ENCODE measurements at regions not wholly inside any gene's neighbourhood (a gene's known extent, or its start where the extent isn't known, plus 50 kb on each side); places are given as distances from the start of the nearest gene placed in this dataset.

DNA sequence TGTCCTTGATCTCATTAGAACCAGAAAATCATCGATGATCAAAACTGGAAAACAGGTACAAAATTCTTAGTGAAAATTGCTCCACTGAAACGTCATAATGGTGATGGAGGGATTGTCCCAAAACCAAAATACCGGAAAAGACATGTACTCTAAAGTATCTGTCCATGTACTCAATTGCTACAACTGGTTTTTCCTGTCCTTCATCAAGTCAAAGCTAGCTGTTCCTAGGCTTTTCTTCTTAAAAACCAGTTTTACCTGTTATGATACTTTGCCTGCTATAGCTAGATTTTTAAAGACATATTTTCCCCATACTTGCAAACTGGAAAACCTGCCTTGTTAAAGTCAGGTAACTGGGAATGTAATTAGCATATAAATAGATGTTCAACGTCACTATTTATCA, 50.5 kb upstream of the LRRC1 start:
- no peaks in the 10 kb centered on the region for H3K27me3 ChIP-seq
- no peaks in the 10 kb centered on the region for H3K36me3 ChIP-seq
- WGBS, 2 donors, result 67 to 73% methylated on average over 4 of the region's 4 CpGs
- H3K4me3 ChIP-seq, result no peak overlapping the region
- TF ChIP-seq, protein P1, sequence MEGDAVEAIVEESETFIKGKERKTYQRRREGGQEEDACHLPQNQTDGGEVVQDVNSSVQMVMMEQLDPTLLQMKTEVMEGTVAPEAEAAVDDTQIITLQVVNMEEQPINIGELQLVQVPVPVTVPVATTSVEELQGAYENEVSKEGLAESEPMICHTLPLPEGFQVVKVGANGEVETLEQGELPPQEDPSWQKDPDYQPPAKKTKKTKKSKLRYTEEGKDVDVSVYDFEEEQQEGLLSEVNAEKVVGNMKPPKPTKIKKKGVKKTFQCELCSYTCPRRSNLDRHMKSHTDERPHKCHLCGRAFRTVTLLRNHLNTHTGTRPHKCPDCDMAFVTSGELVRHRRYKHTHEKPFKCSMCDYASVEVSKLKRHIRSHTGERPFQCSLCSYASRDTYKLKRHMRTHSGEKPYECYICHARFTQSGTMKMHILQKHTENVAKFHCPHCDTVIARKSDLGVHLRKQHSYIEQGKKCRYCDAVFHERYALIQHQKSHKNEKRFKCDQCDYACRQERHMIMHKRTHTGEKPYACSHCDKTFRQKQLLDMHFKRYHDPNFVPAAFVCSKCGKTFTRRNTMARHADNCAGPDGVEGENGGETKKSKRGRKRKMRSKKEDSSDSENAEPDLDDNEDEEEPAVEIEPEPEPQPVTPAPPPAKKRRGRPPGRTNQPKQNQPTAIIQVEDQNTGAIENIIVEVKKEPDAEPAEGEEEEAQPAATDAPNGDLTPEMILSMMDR (IDR thresholded peaks at IDR 0.05), result no peak
- TF ChIP-seq EP300 (IDR thresholded peaks at IDR 0.05) (no peak), POLR2A (IDR thresholded peaks at IDR 0.05) (no peak), POLR2AphosphoS5 (IDR thresholded peaks at IDR 0.05) (no peak)
- no peak overlapping the region for H3K27ac ChIP-seq
- no peaks in the 10 kb centered on the region for H3K9me3 ChIP-seq
- no peak for ATAC-seq (ENCODE audit: low FRiP score in 2 of 2)
- DNase-seq, result no peak
- H3K4me1 ChIP-seq, result no peaks in the 10 kb centered on the region

DNA sequence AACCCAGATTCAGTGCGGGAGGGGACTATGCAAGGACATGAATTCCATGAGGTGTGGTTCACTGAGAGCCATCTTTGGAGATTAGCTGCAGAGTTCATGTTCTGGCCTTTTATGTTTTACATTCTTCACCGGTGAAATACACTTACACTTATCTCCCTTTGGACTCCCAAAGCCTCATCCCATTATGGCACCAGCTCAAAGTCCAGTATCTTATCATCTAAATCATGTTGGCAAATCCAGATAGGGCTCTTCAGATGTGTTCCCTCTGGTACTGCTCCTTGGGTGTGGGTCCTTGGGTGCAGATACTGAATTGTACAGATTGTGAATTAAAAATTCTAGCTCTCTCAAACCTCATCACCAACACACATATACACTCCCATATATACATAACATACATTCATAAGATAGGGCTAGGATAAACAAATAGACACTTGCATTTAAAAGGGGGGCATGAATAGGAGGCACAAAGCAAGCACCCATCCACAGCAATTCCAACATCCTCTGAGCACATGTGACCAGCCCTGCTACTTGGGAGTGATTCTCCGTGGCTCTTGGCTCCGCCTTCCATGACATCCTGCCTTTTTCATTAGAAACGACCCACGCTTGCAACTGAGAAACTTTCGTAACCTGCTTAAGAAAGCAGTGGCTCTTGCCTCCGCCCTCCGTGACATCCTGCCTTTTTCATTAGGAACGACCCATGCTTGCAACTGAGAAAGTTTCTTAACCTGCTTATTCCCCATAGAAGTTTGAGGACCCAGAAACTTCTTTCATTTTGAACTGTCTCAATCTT, 53.6 kb upstream of the LRRC1 start:
- WGBS, 2 donors, result 53 to 64% methylated on average over 10 of the region's 10 CpGs
- no peak overlapping the region for H3K4me3 ChIP-seq
- DNase-seq, result peak in 1 of 2 donors; percentile 31

DNA sequence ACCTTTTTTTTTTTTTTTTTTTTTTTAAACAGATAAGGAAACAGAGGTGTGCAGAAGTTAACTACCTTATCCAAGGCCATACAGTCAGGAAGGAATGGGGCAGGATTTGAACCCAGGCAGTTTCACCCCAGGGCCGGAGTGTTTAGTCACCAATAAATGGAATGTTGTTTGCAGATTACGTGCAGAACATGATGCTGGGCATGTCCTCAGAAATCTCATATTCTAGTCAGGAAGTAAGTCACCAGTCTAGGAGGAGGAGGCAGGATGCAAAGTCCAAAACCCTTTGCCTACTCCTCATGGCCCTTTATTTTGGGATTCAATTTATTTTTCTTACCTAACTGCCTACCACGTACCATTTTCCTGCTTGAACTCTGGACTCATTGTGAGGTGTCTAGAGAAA, 57.1 kb upstream of the LRRC1 start:
- TF ChIP-seq EP300 (IDR thresholded peaks at IDR 0.05), result no peak
- Histone ChIP-seq H3K27ac (no peak overlapping the region), H3K27me3 (no peaks in the 10 kb centered on the region), H3K4me3 (no peak overlapping the region), H3K4me1 (peaks cover 0 to 4% (median 0%) of the 10 kb centered on the region in 4 donors), H3K9me3 (no peaks in the 10 kb centered on the region), H3K36me3 (no peaks in the 10 kb centered on the region)
- no peak for DNase-seq
- WGBS, 2 donors, result 77 to 98% methylated on average over 3 of the region's 3 CpGs
- no peak for ATAC-seq (ENCODE audit: low FRiP score in 2 of 2)

More for the DNA sequence above, 53.6 kb upstream of the LRRC1 start:
- peak in 1 of 2 donors; percentile 61 for ATAC-seq (ENCODE audit: low FRiP score in 2 of 2)
- Histone ChIP-seq H3K36me3 (no peaks in the 10 kb centered on the region), H3K4me1 (no peaks in the 10 kb centered on the region), H3K27me3 (no peaks in the 10 kb centered on the region), H3K27ac (no peak overlapping the region), H3K9me3 (no peaks in the 10 kb centered on the region)
- no peak for TF ChIP-seq POLR2AphosphoS5 (IDR thresholded peaks at IDR 0.05)
- no peak for TF ChIP-seq POLR2A (IDR thresholded peaks at IDR 0.05)
- no peak for TF ChIP-seq EP300 (IDR thresholded peaks at IDR 0.05)
- TF ChIP-seq, protein P1 (IDR thresholded peaks at IDR 0.05), result no peak

DNA sequence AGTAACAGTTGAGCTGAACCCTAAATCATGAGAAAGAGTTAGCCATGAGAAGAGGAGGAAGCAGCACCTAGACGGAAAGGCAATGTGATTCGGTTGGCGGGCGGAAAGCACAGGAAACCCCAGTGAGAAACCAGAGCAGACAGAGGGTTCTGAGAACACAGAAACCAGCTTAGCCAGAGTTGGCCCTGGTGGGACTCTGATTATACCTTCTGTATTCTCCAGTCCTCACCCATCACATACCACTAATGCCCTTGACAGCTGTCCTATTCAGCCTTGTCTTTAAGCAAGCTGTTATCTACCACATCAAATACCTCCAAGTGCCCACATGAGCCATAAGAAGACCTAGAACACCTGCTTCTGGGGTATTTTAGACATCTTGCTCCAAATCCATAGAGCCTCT, 58.9 kb upstream of the LRRC1 start:
- no peak overlapping the region for H3K4me3 ChIP-seq
- no peak for ATAC-seq (ENCODE audit: low FRiP score in 2 of 2)
- TF ChIP-seq POLR2A (IDR thresholded peaks at IDR 0.05) (no peak), EP300 (IDR thresholded peaks at IDR 0.05) (no peak), POLR2AphosphoS5 (IDR thresholded peaks at IDR 0.05) (no peak)
- TF ChIP-seq, protein P1 (IDR thresholded peaks at IDR 0.05), result no peak

DNA sequence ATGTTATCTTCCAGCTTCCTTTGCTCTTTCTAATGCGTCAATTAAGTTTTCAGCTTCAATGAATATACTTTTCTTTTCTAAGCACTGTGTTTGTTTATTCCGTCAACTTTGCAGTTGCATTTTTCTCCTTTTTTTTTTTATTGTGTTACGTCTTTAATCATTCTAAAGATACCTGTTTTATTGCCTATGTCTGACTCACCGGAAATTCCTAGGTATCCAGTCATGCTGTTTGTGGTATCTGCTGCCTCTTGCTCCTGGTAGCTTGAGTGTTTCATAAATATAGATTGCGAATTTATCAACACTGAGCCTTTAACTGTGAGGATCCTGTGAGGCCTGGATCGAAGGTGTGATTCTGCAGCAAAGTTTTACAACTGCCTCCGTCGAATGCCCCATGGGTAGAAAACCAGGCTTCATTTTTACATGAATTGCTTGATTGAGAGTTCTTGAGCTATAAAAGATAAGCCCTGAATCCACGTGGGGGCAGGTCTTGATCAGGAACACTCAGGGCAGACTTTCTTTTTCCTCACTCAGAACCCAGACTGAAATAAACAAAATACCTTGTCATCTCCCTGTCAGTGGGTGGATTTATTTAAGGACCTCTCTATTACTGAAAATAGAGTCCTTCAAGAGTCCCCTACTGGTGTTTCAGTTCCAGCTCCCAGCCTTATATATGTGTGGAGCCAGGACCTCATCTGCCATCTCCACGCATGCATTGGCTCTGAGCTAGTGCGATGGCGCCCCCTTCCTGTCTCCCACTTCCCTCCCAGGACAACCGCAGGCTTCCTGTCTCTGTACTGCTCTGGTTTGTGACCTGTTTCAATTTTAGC, 60.1 kb upstream of the LRRC1 start:
- DNase-seq, result peak in 1 of 2 donors; percentile 62
- 62 to 63% methylated on average over 13 of the region's 13 CpGs for WGBS, 2 donors
- H3K9me3 ChIP-seq, result no peaks in the 10 kb centered on the region
- no peak for TF ChIP-seq POLR2AphosphoS5 (IDR thresholded peaks at IDR 0.05)
- TF ChIP-seq POLR2A (IDR thresholded peaks at IDR 0.05), result no peak
- no peak for TF ChIP-seq EP300 (IDR thresholded peaks at IDR 0.05)
- TF ChIP-seq, protein P1 (IDR thresholded peaks at IDR 0.05), result no peak
- H3K36me3 ChIP-seq, result no peaks in the 10 kb centered on the region
- H3K27me3 ChIP-seq, result no peaks in the 10 kb centered on the region
- H3K27ac ChIP-seq, result peak overlapping the region in 2 of 4 donors; percentile 5 to 50
- H3K4me3 ChIP-seq, result no peak overlapping the region
- ATAC-seq (ENCODE audit: low FRiP score in 2 of 2), result peak in 1 of 2 donors; percentile 49
- peaks cover 0 to 4% (median 0%) of the 10 kb centered on the region in 4 donors for H3K4me1 ChIP-seq

More for the DNA sequence above, 58.9 kb upstream of the LRRC1 start:
- H3K27ac ChIP-seq, result no peak overlapping the region
- WGBS, 2 donors, result 62 to 68% methylated on average over 4 of the region's 4 CpGs
- no peaks in the 10 kb centered on the region for H3K36me3 ChIP-seq
- H3K4me1 ChIP-seq, result peaks cover 0 to 4% (median 0%) of the 10 kb centered on the region in 4 donors
- DNase-seq, result no peak
- H3K9me3 ChIP-seq, result no peaks in the 10 kb centered on the region
- H3K27me3 ChIP-seq, result no peaks in the 10 kb centered on the region

All from upper lobe of left lung (tissue), 6 donors.